Right atrium auricular region (tissue), 2 donors: ENCODE measurements at regions not wholly inside any gene's neighbourhood (a gene's known extent, or its start where the extent isn't known, plus 50 kb on each side); places are given as distances from the start of the nearest gene placed in this dataset.

Source experiments
- DNase-seq: peaks from one replicate; pipeline ENCODE4 v3.0.0-alpha.2; 2019; ENCODE audit warnings: low spot score
- H3K27ac ChIP-seq, 2 donors: fragments of 200-600 bp; sonication (generic); 1 replicate in 1 of 2; 2 replicates in 1 of 2; pipeline ENCODE4 v1.5.1; 2016 to 2019
- H3K27me3 ChIP-seq, 2 donors: fragments of 200-600 bp; sonication (generic); one replicate each; pipeline versions ENCODE4 v1.5.1 to v1.6.0; 2017 to 2019
- H3K36me3 ChIP-seq: fragments of 200-600 bp; sonication (generic); one replicate; pipeline ENCODE4 v1.5.1; 2016
- H3K4me1 ChIP-seq, 2 donors: fragments of 200-600 bp; sonication (generic); one replicate each; pipeline versions ENCODE4 v1.5.1 to v1.6.0; 2017 to 2019
- H3K4me3 ChIP-seq, 2 donors: fragments of 200-600 bp; sonication (generic); 1 replicate in 1 of 2; 2 replicates in 1 of 2; pipeline ENCODE4 v1.5.1; 2017 to 2019; ENCODE audit warnings: mild to moderate bottlenecking in 1 of 2, moderate library complexity in 1 of 2
- H3K9me3 ChIP-seq, 2 donors: fragments of 200-600 bp; sonication (generic); one replicate each; pipeline ENCODE4 v1.5.1; 2019
- CTCF ChIP-seq, 2 donors: fragments of 200-600 bp; sonication (generic); IDR thresholded peaks; one replicate each; pipeline ENCODE4 v1.5.1; 2019; ENCODE audit warnings: antibody characterized with exemption in 2 of 2

DNA sequence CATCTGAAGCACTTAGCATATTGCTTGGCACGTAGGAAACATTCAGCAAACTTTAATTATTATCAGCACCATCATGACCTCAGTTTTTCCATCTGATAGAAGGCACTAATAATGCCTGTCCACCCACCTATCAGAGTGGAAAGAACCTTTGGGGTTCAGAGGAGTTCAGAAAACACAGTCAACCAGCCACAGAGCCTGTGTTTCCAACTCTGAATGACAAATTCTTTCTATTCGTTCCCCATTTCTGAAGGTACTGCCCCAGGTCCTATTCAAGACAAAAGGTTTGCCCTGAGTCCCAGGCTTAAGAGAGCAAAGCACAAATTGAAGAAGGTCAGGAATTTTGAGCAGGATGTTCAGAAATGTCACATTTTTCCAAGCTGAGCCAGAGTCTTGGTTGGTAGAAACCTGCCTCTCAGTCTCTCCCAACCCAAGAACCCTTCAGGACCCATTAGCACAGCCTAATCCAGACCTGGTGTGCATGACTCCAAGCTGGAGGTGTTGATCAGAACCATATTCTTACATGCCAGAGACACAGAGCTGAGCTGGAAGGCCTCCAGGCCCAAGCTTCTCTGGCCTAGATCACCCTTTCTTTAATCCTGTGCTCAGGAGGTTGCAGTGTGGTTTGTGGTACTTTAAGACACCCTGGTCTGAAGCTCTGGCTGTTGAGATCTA is 114.4 kb downstream of the TBX5 start:
- Histone ChIP-seq H3K9me3 (peaks cover 0 to 7% of the 10 kb centered on the region in 2 donors), H3K4me1 (no peaks in the 10 kb centered on the region), H3K4me3 (no peak overlapping the region), H3K36me3 (no peaks in the 10 kb centered on the region), H3K27me3 (no peaks in the 10 kb centered on the region), H3K27ac (no peak overlapping the region)
- no peak for TF ChIP-seq CTCF (IDR thresholded peaks at IDR 0.05)
- DNase-seq = no peak

GRCh38 chr12:114287821-114288525 is 118.0 kb downstream of the TBX5 start:
- Histone ChIP-seq H3K27me3 (no peaks in the 10 kb centered on the region), H3K36me3 (no peaks in the 10 kb centered on the region), H3K9me3 (peaks cover 0 to 3% of the 10 kb centered on the region in 2 donors), H3K4me1 (no peaks in the 10 kb centered on the region), H3K4me3 (no peak overlapping the region), H3K27ac (no peak overlapping the region)
- TF ChIP-seq CTCF (IDR thresholded peaks at IDR 0.05) = no peak
- DNase-seq = no peak

GRCh38 chr12:114286145-114286544 is 119.8 kb downstream of the TBX5 start:
- no peak for TF ChIP-seq CTCF (IDR thresholded peaks at IDR 0.05)
- Histone ChIP-seq H3K27ac (no peak overlapping the region), H3K36me3 (no peaks in the 10 kb centered on the region), H3K27me3 (no peaks in the 10 kb centered on the region), H3K4me1 (no peaks in the 10 kb centered on the region), H3K9me3 (no peaks in the 10 kb centered on the region), H3K4me3 (no peak overlapping the region)
- no peak for DNase-seq

DNA sequence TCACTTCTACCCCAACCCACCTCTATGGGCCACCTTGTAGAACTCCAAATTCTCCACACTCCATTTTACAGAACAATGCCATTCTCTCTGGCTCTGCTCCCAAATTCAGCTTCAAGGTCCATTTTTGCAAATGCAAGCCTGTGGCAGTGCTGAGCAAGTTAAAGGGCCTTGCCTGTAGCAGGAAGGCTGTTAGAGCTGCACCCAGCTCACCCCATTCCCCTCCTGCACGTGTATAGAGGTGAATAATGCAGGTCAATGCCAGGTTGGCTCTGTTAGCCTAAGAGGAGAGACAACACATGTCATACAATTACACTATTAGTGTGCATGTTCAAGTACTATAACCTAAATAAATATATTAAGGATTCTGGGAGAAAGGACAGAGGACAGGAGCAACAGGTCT is 120.4 kb downstream of the TBX5 start:
- no peak overlapping the region for H3K4me3 ChIP-seq
- H3K27me3 ChIP-seq = no peaks in the 10 kb centered on the region
- no peaks in the 10 kb centered on the region for H3K9me3 ChIP-seq
- no peaks in the 10 kb centered on the region for H3K36me3 ChIP-seq
- TF ChIP-seq CTCF (IDR thresholded peaks at IDR 0.05) = no peak
- DNase-seq = no peak
- no peaks in the 10 kb centered on the region for H3K4me1 ChIP-seq
- no peak overlapping the region for H3K27ac ChIP-seq

DNA sequence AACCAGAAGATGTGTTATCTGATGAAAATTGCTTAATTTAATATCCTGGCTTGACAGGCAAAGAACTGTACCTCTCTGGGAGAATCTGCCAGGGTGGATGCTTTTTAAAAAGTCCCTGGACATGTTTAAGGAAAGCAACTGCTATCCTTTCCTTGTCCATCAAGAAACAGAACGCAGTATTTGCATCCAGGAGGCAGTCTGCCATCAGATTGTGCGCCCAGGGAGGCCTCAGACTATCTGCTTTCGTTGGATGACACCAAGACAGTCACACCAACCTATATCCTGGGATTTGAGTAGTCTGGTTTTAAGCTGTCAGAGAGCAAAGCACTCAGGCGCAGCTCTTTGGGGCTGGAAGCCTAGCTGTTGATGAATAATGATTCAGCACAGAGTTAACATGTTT is 121.9 kb downstream of the TBX5 start:
- TF ChIP-seq CTCF (IDR thresholded peaks at IDR 0.05) = no peak
- no peaks in the 10 kb centered on the region for H3K27me3 ChIP-seq
- no peak for DNase-seq
- no peaks in the 10 kb centered on the region for H3K4me1 ChIP-seq
- no peaks in the 10 kb centered on the region for H3K36me3 ChIP-seq
- no peak overlapping the region for H3K27ac ChIP-seq
- no peaks in the 10 kb centered on the region for H3K9me3 ChIP-seq
- H3K4me3 ChIP-seq = no peak overlapping the region
